Activated CD4-positive, CD25-positive, alpha-beta regulatory T cell treated with anti-CD3 and anti-CD28 coated beads, Interleukin-2, amount 50 U/mL, for 24 hours (primary cell): ENCODE measurements at regions not wholly inside any gene's neighbourhood (a gene's known extent, or its start where the extent isn't known, plus 50 kb on each side); places are given as distances from the start of the nearest gene placed in this dataset.
"Not testable (repeated sequence)": the region's sequence is repeated elsewhere in the genome, so short reads cannot be mapped to it uniquely, and the experiment has no call there.

Source experiments
- ATAC-seq, 2 donors: fragments of 150-1000 bp; cut with Tn5 transposase; one replicate each; pipeline ENCODE4 v1.10.0; 2021; ENCODE audit warnings: mild to moderate bottlenecking in 1 of 2, moderate library complexity in 1 of 2

DNA sequence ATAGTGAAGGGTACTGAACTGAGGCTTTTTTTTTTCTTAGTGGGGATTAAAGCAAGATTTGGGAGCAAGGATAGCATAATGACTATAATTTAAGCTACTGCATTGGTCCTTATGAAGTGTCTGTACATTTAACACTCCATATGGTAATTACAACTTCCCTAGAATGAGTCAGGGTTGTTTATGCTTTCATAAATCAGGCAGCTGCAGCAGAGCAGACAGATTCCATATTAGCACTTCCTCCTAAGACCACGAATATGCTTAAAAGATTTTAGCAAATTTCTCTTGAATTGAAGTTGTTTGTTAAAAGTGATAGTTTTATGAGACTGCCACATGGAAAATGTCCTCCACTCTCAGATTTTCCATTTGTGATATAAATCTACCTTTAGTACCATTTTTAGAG lies 401.1 kb upstream of the SPRY2 start:
- no peak for ATAC-seq

DNA sequence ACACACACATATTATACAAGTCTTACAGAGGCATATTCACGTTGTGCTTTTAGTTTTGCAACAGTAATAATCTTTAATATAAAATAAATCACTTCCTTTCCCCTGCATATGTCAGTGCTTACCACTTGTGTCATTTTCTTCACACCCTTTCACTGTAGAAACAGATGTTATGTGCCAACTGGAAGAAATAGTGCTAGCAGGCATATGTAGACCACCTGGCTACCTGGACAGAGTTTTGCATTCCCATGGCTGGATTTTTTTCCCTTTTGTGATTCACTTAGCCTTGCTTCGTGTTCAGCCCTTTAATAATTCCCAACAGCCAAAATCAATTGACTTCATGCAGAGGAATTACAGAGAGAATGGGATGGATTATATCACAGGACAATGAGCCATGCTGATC lies 399.1 kb upstream of the SPRY2 start:
- ATAC-seq, result no peak

- no peak for ATAC-seq
These were observed 396.6 kb upstream of the SPRY2 start for GRCh38 chr13:80737513-80737912.

DNA sequence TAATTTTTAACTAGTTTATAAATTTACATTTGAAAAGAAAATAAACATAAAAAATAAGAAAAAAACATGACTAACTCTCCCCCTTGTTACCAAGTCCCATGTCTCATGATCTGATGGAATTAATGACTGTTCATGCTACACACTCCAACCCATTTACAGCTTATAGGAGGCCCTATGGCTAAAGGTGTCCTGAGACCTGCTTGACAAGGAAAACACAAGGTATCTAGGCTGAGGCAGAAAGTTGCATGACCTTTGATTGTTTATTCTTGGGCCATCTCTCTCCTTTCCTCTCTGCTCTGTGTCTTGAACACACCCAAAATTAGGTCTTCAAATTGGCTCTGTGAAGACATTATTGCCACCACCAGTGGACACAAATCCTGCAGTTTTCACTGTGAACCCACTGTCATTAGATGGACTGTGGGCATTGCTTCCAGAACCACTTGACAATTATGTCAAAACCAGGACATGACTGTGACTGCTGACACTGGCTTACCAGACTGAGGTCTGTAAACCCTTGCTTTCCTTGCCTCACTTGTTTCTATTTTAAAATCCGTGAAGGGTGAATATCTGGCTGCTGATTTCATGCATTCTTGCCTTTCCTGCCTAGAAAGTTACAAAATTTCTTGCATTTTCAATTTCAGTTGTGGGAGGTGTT lies 386.5 kb upstream of the SPRY2 start:
- ATAC-seq, result no peak

DNA sequence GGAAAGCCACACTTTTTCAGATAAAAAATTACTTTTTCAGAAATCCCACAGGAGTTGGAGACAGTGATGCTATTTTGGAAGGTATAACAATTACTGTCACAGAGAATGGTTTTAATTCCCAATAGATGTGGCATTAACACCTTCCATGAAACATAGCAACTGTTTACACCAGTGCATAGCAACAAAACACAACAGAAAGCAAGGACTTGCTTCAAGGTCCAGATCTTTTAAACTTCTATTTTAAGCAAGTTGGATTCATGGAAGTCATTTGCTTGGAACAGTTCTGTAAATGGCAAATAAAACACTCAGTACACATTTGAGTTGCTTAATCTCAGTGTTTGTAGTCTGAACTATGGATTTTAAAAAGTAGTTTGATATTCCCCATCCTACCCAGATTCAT lies 385.9 kb upstream of the SPRY2 start:
- ATAC-seq, result no peak

DNA sequence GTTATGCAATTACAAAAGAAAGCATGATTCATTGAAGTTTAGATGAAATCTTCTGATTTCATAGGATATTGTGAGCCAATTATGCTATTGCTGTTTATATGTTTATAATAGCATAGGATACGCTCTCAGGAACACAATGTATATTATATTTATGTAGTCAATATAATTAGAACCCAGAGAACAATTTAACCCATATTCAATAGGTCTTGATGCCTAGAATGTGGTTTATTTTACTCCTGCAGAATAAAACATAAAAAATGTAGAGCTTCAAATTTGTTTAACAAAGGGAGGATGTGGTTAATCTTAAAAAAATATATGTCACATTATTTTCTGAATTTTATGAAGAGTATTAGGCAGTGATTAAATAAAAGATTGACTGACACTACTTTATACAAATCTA lies 380.8 kb upstream of the SPRY2 start:
- no peak for ATAC-seq

- no peak for ATAC-seq
These were observed 378.0 kb upstream of the SPRY2 start for GRCh38 chr13:80718970-80719369.

GRCh38 chr13:80717776-80718175 lies 376.9 kb upstream of the SPRY2 start:
- ATAC-seq, result no peak

GRCh38 chr13:80716610-80717081 lies 375.7 kb upstream of the SPRY2 start:
- no peak for ATAC-seq

DNA sequence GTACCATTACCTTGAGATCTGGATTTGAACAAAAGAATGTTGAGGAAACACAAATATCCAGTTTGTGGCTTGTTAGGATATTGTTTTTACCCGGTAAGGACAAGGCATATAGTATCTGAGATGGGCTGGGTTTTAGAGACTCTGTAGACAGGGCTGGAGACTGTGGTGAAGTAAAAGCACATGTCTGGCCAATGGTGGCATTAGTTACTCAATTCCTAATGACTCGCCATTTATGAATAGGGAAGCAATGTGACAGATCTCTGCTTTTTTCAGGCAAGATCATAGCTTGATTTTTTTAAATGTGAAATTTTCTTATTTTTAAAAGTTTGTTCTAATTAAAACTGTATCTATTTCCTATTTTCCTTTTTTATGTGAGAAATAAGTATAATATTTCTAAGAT lies 371.1 kb upstream of the SPRY2 start:
- no peak for ATAC-seq

DNA sequence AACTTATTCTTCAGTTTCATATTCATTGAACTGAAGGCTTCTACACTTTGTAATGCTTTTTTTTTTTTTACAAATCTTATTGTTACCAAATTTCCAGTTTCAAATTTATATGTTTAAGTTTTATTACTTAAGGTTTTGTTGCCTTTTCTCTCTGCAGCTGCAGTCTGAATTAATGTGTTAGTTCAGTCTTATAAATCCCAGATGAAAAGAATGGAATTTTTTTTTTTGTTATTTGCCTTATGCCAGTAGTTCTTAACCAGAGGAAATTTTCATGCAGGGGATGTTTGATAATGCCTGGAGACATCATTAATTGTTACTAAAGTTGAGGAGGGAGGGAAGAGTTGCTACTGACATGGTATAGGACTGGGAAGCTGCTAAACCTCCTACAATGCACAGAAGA lies 367.9 kb upstream of the SPRY2 start:
- ATAC-seq, result no peak

DNA sequence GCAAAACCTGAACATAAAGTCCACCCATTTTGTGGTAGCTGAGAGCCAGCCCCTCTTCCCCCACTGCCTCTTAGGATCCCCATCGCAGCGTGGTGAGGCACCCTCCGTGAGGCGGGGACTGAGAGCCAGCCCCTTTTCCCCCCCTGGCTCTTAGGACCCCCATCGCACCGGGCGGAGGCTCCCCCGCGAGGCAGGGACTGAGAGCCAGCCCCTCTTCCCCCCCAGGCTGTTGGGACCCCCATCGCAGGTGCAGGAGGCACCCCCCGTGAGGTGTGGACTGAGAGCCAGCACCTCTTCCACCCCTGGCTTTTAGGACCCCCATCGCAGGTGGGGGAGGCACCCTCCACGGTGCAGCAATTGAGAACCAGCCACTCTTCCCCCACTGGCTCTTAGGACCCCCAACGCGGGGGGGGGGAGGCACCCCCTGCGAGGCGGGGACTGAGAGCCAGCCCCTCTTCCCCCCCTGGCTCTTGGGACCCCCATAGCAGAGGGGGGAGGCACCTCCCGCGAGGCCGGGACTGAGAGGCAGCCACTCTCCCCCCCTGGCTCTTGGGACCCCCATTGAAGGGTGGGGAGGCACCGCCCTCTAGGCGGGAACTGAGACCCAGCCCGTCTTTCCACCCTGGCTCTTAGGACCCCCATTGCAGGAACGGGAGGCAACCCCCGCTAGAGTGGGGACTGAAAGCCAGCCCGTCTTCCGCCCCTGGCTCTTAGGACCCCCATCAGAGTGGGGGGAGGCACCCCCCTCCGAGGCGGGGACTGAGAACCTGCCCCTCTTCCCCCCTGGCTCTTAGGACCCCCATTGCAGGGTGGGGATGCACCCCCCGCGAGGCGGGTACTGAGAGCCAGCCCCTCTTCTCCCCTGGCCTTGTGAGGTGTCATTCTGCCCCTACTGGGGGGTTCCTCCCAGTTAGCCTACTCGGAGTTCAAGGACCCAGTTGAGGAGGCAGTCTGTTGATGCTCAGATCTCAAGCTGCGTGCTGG lies 366.4 kb upstream of the SPRY2 start:
- no peak for ATAC-seq

DNA sequence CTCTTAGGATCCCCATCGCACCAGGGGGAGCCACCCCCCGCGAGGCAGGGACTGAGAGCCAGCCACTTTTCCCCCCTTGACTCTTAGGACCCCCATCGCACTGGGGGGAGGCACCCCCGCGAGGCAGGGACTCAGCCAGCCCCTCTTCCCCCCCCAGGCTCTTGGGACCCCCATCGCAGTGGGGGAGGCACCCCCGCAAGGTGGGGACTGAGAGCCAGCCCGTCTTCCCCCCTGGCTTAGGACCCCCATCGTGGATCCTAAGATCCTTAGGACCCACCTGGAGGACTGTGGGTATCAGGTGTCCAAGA lies 365.2 kb upstream of the SPRY2 start:
- ATAC-seq, result no peak

DNA sequence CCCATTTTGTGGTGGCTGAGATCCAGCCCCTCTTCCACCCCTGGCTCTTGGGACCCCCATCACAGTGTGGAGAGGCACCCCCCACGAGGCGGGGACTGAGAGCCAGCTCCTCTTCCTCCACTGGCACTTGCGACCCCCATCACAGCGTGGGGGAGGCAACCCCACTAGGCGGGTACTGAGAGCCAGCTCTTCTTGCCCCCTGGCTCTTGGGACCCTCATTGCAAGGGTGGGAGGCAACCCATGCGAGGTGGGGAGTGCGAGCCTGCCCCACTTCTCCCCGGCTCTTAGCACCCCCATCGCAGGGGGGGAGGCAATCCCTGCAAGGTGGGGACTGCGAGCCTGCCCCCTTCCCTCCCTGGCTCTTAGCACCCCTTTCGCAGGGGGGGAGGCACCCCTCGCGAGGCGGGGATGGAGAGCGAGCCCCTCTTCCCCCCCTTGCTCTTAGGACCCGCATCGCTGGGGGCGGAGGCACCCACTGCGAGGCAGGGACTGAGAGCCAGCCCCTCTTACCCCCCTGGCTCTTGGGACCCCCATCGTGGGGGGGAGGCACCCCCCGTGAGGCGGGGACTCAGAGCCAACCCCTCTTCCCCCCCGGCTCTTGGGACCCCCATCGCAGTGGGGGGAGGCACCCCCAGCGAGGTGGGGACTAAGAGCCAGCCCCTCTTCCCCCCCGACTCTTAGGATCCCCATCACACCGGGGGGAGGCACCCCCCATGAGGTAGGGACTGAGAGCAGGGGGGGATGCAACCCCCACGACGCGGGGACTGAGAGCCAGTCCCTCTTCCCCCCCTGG lies 364.6 kb upstream of the SPRY2 start:
- ATAC-seq, result no peak

DNA sequence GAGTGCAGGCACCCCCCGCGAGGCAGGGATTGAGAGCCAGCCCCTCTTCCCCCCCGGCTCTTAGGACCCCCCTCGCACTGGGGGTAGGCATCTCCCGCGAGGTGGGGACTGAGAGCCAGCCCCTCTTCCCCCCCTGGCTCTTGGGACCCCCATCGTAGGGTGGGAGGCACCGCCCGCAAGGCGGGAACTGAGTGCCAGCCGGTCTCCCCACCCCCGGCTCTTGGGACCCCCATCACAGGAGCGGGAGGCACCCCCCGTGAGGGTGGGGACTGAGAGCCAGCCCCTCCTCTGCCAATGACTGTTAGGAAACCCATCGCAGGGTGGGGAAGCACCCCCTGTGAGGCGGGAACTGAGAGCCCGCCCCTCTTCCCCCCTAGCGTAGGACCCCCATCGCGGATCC lies 363.4 kb upstream of the SPRY2 start:
- ATAC-seq, result no peak

GRCh38 chr13:80695841-80696240 lies 354.9 kb upstream of the SPRY2 start:
- ATAC-seq, result no peak

DNA sequence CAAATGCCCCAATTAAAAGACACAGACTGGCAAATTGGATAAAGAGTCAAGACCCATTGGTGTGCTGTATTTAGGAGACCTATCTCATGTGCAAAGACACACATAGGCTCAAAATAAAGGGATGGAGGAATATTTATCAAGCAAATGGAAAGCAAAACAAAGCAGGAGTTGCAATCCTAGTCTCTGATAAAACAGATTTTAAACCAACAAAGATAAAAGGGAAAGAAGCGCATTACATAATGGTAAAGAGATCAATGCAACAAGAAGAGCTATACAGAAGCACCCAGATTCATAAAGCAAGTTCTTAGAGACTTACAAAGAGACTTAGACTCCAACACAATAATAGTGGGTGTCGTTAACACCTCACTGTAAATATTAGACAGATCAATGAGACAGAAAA lies 350.9 kb upstream of the SPRY2 start:
- ATAC-seq, result not testable (repeated sequence)

GRCh38 chr13:80690208-80690607 lies 349.3 kb upstream of the SPRY2 start:
- ATAC-seq, result no peak

DNA sequence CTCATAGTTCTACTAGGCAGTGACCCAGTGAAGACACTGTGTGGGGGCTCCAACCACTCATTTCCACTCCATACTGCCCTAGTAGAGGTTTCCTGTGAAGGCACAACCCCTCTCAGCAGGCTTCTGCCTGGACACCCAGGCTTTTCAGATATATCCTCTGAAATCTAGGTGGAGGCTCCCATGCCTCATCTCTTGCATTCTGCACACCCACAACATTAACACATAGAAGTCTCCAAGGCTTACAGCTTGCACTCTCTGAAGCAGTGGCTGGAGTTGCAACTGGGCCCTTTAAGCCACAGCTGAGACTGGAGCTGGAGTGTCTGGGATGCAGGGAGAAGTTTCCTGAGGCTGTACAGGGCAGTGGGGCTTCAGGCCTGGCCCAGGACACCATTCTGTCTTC lies 347.7 kb upstream of the SPRY2 start:
- ATAC-seq, result no peak

DNA sequence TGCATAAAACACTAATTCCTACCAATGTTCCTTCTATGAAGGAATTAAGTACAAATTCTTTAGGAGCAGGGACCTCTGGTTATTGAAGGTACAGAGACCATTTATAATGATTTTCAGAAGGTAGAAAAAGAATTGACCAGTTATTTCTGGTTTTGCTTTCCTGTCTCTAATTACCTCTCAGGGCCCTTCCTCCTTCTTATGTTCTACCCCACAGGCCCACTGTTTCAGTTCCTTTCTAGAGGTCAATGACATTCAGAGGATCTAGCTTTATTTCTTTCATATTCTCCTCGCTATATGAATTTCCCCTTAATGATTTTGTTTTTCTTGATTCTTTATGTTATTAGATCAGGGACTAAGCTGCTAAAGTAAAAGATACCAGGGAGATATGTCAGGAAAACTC lies 345.0 kb upstream of the SPRY2 start:
- no peak for ATAC-seq

GRCh38 chr13:80684217-80684991 lies 343.5 kb upstream of the SPRY2 start:
- no peak for ATAC-seq

GRCh38 chr13:80680786-80681366 lies 339.9 kb upstream of the SPRY2 start:
- ATAC-seq, result no peak
